ENCODE measurements at regions not wholly inside any gene's neighbourhood (a gene's known extent, or its start where the extent isn't known, plus 50 kb on each side); places are given as distances from the start of the nearest gene placed in this dataset.
"Not testable (repeated sequence)": the region's sequence is repeated elsewhere in the genome, so short reads cannot be mapped to it uniquely, and the experiment has no call there.

- not testable (repeated sequence) for TF ChIP-seq CTCF, POLR2A (IDR thresholded peaks at IDR 0.05)
These were observed 154.5 kb downstream of the LMLN start for GRCh38 chr3:198114516-198114915.

Data from Peyer's patch (tissue), 4 donors.